DND-41 (cell line): ENCODE measurements at regions not wholly inside any gene's neighbourhood (a gene's known extent, or its start where the extent isn't known, plus 50 kb on each side); places are given as distances from the start of the nearest gene placed in this dataset.

Experiments used
- CTCF ChIP-seq: IDR thresholded peaks from 2 replicates; pipeline ENCODE4 v1.5.1; 2012; ENCODE audit warnings: borderline replicate concordance, low read length, moderate library complexity, mild to moderate bottlenecking; ENCODE audit not compliant: poor library complexity, severe bottlenecking; ENCODE audit errors: extremely low read depth
- EZH2 ChIP-seq: IDR thresholded peaks from 3 replicates; pipeline ENCODE4 v1.6.1; 2012; ENCODE audit warnings: borderline replicate concordance, low read depth, mild to moderate bottlenecking, moderate library complexity, low read length, inconsistent platforms; ENCODE audit not compliant: severe bottlenecking

DNA sequence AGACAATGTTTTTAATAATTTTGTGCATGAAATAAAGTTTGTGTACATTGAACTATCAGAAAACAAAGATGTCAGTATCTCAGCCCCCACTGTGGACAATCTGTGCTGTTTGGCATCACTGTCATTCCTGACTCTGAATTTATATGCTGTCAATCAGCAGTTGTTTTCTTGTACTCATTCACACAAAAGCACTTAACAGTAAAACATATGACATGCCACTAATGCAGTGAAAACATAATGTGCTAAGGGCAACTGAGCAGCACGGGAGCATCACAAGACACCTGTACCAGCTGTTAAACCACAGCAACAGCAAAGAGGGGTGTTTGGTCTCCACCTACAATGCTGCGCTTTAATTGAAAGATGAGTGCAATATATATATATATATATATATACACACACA, 647.8 kb upstream of the SLC35B3 start:
- TF ChIP-seq CTCF (no peak), EZH2 (no peak)
